HG03039 (cell line): ENCODE measurements at regions not wholly inside any gene's neighbourhood (a gene's known extent, or its start where the extent isn't known, plus 50 kb on each side); places are given as distances from the start of the nearest gene placed in this dataset.

ENCODE experiments used
- ATAC-seq: cut with Tn5 transposase; IDR thresholded peaks from one replicate; pipeline ENCODE4 v1.9.1; 2021; ENCODE audit warnings: mild to moderate bottlenecking, moderate library complexity; ENCODE audit not compliant: unreplicated experiment

GRCh38 chr13:40185414-40185813, 481.0 kb downstream of the FOXO1 start:
- ATAC-seq = no peak

- ATAC-seq = no peak
These were observed 480.4 kb downstream of the FOXO1 start for GRCh38 chr13:40186041-40186440.

GRCh38 chr13:40186626-40187323, 479.7 kb downstream of the FOXO1 start:
- ATAC-seq = no peak

- no peak for ATAC-seq
These were observed 479.1 kb downstream of the FOXO1 start for GRCh38 chr13:40187324-40187795.

- ATAC-seq = no peak
These were observed 478.4 kb downstream of the FOXO1 start for GRCh38 chr13:40187841-40188591.

- ATAC-seq = no peak
These were observed 477.0 kb downstream of the FOXO1 start for GRCh38 chr13:40189426-40189825.

GRCh38 chr13:40189898-40190630, 476.4 kb downstream of the FOXO1 start:
- ATAC-seq = no peak

- ATAC-seq = no peak
These were observed 475.8 kb downstream of the FOXO1 start for GRCh38 chr13:40190641-40191100.

GRCh38 chr13:40191186-40191980, 475.1 kb downstream of the FOXO1 start:
- ATAC-seq = no peak

- no peak for ATAC-seq
These were observed 474.0 kb downstream of the FOXO1 start for GRCh38 chr13:40192452-40192851.

- no peak for ATAC-seq
These were observed 473.6 kb downstream of the FOXO1 start for GRCh38 chr13:40192858-40193257.

- ATAC-seq = no peak
These were observed 472.9 kb downstream of the FOXO1 start for GRCh38 chr13:40193286-40194223.

GRCh38 chr13:40194224-40194806, 472.1 kb downstream of the FOXO1 start:
- ATAC-seq = no peak

GRCh38 chr13:40197049-40197448, 469.4 kb downstream of the FOXO1 start:
- no peak for ATAC-seq

- ATAC-seq = no peak
These were observed 468.4 kb downstream of the FOXO1 start for GRCh38 chr13:40197936-40198595.

- ATAC-seq = no peak
These were observed 466.0 kb downstream of the FOXO1 start for GRCh38 chr13:40200273-40200978.

- no peak for ATAC-seq
These were observed 462.2 kb downstream of the FOXO1 start for GRCh38 chr13:40204246-40204645.

- ATAC-seq = no peak
These were observed 460.6 kb downstream of the FOXO1 start for GRCh38 chr13:40205771-40206240.
